ENCODE measurements at regions not wholly inside any gene's neighbourhood (a gene's known extent, or its start where the extent isn't known, plus 50 kb on each side); places are given as distances from the start of the nearest gene placed in this dataset.
"Not testable (repeated sequence)": the region's sequence is repeated elsewhere in the genome, so short reads cannot be mapped to it uniquely, and the experiment has no call there.

GRCh38 chr2:128668946-128669345 is 350.3 kb upstream of the HS6ST1 start:
- in situ Hi-C loops (cut with MboI; ENCODE audit: low sequenced_read_pairs) = no loop called here

GRCh38 chr2:128670066-128670465 is 351.4 kb upstream of the HS6ST1 start:
- in situ Hi-C loops (cut with MboI; ENCODE audit: low sequenced_read_pairs) = no loop called here

- in situ Hi-C loops (cut with MboI; ENCODE audit: low sequenced_read_pairs) = not testable (repeated sequence)
These were observed 353.5 kb upstream of the HS6ST1 start for GRCh38 chr2:128671981-128672757.

- in situ Hi-C loops (cut with MboI; ENCODE audit: low sequenced_read_pairs) = not testable (repeated sequence)
These were observed 361.0 kb upstream of the HS6ST1 start for GRCh38 chr2:128679680-128680079.

GRCh38 chr2:128681507-128681906 is 362.8 kb upstream of the HS6ST1 start:
- in situ Hi-C loops (cut with MboI; ENCODE audit: low sequenced_read_pairs) = no loop called here

- in situ Hi-C loops (cut with MboI; ENCODE audit: low sequenced_read_pairs) = no loop called here
These were observed 363.6 kb upstream of the HS6ST1 start for GRCh38 chr2:128682266-128682665.

- in situ Hi-C loops (cut with MboI; ENCODE audit: low sequenced_read_pairs) = no loop called here
These were observed 364.1 kb upstream of the HS6ST1 start for GRCh38 chr2:128682729-128683284.

- in situ Hi-C loops (cut with MboI; ENCODE audit: low sequenced_read_pairs) = no loop called here
These were observed 365.9 kb upstream of the HS6ST1 start for GRCh38 chr2:128684523-128684922.

- in situ Hi-C loops (cut with MboI; ENCODE audit: low sequenced_read_pairs) = no loop called here
These were observed 367.3 kb upstream of the HS6ST1 start for GRCh38 chr2:128685841-128686496.

GRCh38 chr2:128686497-128686859 is 367.8 kb upstream of the HS6ST1 start:
- in situ Hi-C loops (cut with MboI; ENCODE audit: low sequenced_read_pairs) = no loop called here

GRCh38 chr2:128686881-128687555 is 368.4 kb upstream of the HS6ST1 start:
- in situ Hi-C loops (cut with MboI; ENCODE audit: low sequenced_read_pairs) = no loop called here

GRCh38 chr2:128687565-128687964 is 368.9 kb upstream of the HS6ST1 start:
- in situ Hi-C loops (cut with MboI; ENCODE audit: low sequenced_read_pairs) = no loop called here

GRCh38 chr2:128689971-128690370 is 371.3 kb upstream of the HS6ST1 start:
- in situ Hi-C loops (cut with MboI; ENCODE audit: low sequenced_read_pairs) = no loop called here

GRCh38 chr2:128690431-128690830 is 371.8 kb upstream of the HS6ST1 start:
- in situ Hi-C loops (cut with MboI; ENCODE audit: low sequenced_read_pairs) = no loop called here

- in situ Hi-C loops (cut with MboI; ENCODE audit: low sequenced_read_pairs) = no loop called here
These were observed 372.2 kb upstream of the HS6ST1 start for GRCh38 chr2:128690869-128691268.

- in situ Hi-C loops (cut with MboI; ENCODE audit: low sequenced_read_pairs) = no loop called here
These were observed 372.9 kb upstream of the HS6ST1 start for GRCh38 chr2:128691526-128691925.

GRCh38 chr2:128692895-128693742 is 374.5 kb upstream of the HS6ST1 start:
- in situ Hi-C loops (cut with MboI; ENCODE audit: low sequenced_read_pairs) = no loop called here

- in situ Hi-C loops (cut with MboI; ENCODE audit: low sequenced_read_pairs) = no loop called here
These were observed 375.0 kb upstream of the HS6ST1 start for GRCh38 chr2:128693743-128694029.

GRCh38 chr2:128695646-128696220 is 377.1 kb upstream of the HS6ST1 start:
- in situ Hi-C loops (cut with MboI; ENCODE audit: low sequenced_read_pairs) = no loop called here

GRCh38 chr2:128696421-128696820 is 377.8 kb upstream of the HS6ST1 start:
- in situ Hi-C loops (cut with MboI; ENCODE audit: low sequenced_read_pairs) = no loop called here

GRCh38 chr2:128701418-128701817 is 382.8 kb upstream of the HS6ST1 start:
- in situ Hi-C loops (cut with MboI; ENCODE audit: low sequenced_read_pairs) = no loop called here

All from HL-60/S4 (cell line).